ENCODE measurements at regions not wholly inside any gene's neighbourhood (a gene's known extent, or its start where the extent isn't known, plus 50 kb on each side); places are given as distances from the start of the nearest gene placed in this dataset.

DNA sequence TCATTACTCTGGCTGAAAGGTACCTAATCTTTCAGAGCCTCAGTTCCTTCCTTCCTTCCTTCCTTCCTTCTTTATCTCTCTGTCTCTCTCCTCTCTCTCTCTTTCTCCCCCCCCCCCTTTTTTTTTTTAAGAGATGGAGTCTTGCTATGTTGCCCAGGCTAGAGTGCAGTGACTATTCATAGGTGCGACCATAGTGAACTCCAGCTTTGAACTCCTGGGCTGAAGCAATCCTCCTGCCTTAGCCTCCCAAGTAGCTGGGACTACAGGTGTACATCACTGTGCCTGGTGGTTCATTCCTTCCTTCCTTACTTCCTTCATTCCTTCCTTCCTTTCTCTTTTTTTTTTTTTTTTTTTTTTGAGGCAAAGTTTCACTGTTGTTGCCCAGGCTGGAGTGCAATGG is 64.3 kb upstream of the MAP4K3 start:
- H3K27me3 ChIP-seq (ENCODE audit: control insufficient read depth, insufficient read depth, low read length) = no peaks in the 10 kb centered on the region
- H3K4me1 ChIP-seq (ENCODE audit: control insufficient read depth, insufficient read depth, low read length) = peaks cover 5% of the 10 kb centered on the region; the same call in 1 of the 2 replicates
- no peak overlapping the region for H3K4me3 ChIP-seq (ENCODE audit: low read depth in 2 of 2, low read length in 2 of 2)
- no peaks in the 10 kb centered on the region for H3K36me3 ChIP-seq (ENCODE audit: control insufficient read depth, insufficient read depth, low read length)
- no peaks in the 10 kb centered on the region for H3K9me3 ChIP-seq (ENCODE audit: control insufficient read depth, insufficient read depth, low read depth, low read length)
- intact Hi-C loops (cut with micrococcal nuclease; ENCODE audit: unreplicated experiment) = no loop called here
- ChIA-PET CTCF (no interaction called here), POLR2A (interaction anchor here (0.6 kb wide), 1 partner anchor 10 kb away, joined by 5 read pairs; no protein-coding TSS in a partner anchor)
- no TSS peak for BruUV-seq (replicated peaks)
- TF ChIP-seq TCF7L2 (IDR thresholded peaks at IDR 0.05; ENCODE audit: low read depth, low read length) (no peak), SIN3A (IDR thresholded peaks at IDR 0.05; ENCODE audit: borderline replicate concordance, insufficient read depth, low read depth, low read length) (no peak), POLR2AphosphoS5 (IDR thresholded peaks at IDR 0.05; ENCODE audit: low read depth, low read length) (no peak)
- TF ChIP-seq, protein P1, sequence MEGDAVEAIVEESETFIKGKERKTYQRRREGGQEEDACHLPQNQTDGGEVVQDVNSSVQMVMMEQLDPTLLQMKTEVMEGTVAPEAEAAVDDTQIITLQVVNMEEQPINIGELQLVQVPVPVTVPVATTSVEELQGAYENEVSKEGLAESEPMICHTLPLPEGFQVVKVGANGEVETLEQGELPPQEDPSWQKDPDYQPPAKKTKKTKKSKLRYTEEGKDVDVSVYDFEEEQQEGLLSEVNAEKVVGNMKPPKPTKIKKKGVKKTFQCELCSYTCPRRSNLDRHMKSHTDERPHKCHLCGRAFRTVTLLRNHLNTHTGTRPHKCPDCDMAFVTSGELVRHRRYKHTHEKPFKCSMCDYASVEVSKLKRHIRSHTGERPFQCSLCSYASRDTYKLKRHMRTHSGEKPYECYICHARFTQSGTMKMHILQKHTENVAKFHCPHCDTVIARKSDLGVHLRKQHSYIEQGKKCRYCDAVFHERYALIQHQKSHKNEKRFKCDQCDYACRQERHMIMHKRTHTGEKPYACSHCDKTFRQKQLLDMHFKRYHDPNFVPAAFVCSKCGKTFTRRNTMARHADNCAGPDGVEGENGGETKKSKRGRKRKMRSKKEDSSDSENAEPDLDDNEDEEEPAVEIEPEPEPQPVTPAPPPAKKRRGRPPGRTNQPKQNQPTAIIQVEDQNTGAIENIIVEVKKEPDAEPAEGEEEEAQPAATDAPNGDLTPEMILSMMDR (IDR thresholded peaks at IDR 0.05) = no peak
- TF ChIP-seq, protein P2, sequence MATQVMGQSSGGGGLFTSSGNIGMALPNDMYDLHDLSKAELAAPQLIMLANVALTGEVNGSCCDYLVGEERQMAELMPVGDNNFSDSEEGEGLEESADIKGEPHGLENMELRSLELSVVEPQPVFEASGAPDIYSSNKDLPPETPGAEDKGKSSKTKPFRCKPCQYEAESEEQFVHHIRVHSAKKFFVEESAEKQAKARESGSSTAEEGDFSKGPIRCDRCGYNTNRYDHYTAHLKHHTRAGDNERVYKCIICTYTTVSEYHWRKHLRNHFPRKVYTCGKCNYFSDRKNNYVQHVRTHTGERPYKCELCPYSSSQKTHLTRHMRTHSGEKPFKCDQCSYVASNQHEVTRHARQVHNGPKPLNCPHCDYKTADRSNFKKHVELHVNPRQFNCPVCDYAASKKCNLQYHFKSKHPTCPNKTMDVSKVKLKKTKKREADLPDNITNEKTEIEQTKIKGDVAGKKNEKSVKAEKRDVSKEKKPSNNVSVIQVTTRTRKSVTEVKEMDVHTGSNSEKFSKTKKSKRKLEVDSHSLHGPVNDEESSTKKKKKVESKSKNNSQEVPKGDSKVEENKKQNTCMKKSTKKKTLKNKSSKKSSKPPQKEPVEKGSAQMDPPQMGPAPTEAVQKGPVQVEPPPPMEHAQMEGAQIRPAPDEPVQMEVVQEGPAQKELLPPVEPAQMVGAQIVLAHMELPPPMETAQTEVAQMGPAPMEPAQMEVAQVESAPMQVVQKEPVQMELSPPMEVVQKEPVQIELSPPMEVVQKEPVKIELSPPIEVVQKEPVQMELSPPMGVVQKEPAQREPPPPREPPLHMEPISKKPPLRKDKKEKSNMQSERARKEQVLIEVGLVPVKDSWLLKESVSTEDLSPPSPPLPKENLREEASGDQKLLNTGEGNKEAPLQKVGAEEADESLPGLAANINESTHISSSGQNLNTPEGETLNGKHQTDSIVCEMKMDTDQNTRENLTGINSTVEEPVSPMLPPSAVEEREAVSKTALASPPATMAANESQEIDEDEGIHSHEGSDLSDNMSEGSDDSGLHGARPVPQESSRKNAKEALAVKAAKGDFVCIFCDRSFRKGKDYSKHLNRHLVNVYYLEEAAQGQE (IDR thresholded peaks at IDR 0.05; ENCODE audit: insufficient read depth in 1 of 2, low read depth in 2 of 2, low read length in 1 of 2) = no peak
- no peak overlapping the region for H3K27ac ChIP-seq (ENCODE audit: low read length)
- no peak for DNase-seq (ENCODE audit: low read depth, low spot score)
- no peak for ATAC-seq
- in situ Hi-C loops (cut with HindIII; ENCODE audit: low pct_unique_long_range_greater_than_20kb, low sequenced_read_pairs) = no loop called here

DNA sequence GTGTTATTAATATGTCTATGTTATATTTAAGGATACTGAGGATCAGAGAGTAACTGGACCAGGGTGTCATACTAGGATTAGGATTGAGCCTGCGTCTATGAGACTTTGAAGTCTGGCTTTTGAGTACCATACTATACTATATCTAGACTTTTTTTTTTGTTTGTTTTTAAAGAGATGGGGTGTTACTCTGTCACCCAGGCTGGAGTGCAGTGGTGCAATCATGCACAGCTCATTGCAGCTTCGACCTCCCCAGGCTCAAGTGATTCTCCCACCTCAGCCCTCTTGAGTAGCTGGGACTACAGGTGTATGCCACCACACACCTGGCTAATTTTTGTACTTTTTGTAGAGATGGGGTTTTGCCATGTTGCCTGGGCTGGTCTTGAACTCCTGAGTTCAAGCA is 66.2 kb upstream of the MAP4K3 start:
- CTCF ChIA-PET = no interaction called here
- Histone ChIP-seq H3K27me3 (ENCODE audit: control insufficient read depth, insufficient read depth, low read length) (no peaks in the 10 kb centered on the region), H3K27ac (ENCODE audit: low read length) (no peak overlapping the region), H3K36me3 (ENCODE audit: control insufficient read depth, insufficient read depth, low read length) (no peaks in the 10 kb centered on the region), H3K9me3 (ENCODE audit: control insufficient read depth, insufficient read depth, low read depth, low read length) (no peaks in the 10 kb centered on the region), H3K4me3 (ENCODE audit: low read depth in 2 of 2, low read length in 2 of 2) (no peak overlapping the region), H3K4me1 (ENCODE audit: control insufficient read depth, insufficient read depth, low read length) (peaks cover 5% of the 10 kb centered on the region; the same call in 1 of the 2 replicates)
- in situ Hi-C loops (cut with HindIII; ENCODE audit: low pct_unique_long_range_greater_than_20kb, low sequenced_read_pairs) (no loop called here), intact Hi-C loops (cut with micrococcal nuclease; ENCODE audit: unreplicated experiment) (no loop called here)
- DNase-seq (ENCODE audit: low read depth, low spot score) = no peak
- no peak for ATAC-seq
- POLR2A ChIA-PET = no interaction called here
- TF ChIP-seq, protein P1 (IDR thresholded peaks at IDR 0.05) = no peak
- TF ChIP-seq POLR2AphosphoS5 (IDR thresholded peaks at IDR 0.05; ENCODE audit: low read depth, low read length) = no peak
- TF ChIP-seq SIN3A (IDR thresholded peaks at IDR 0.05; ENCODE audit: borderline replicate concordance, insufficient read depth, low read depth, low read length) = no peak
- TF ChIP-seq, protein P2 (IDR thresholded peaks at IDR 0.05; ENCODE audit: insufficient read depth in 1 of 2, low read depth in 2 of 2, low read length in 1 of 2) = no peak
- TF ChIP-seq TCF7L2 (IDR thresholded peaks at IDR 0.05; ENCODE audit: low read depth, low read length) = no peak
- no TSS peak for BruUV-seq (replicated peaks)

Measured in Panc1 (cell line).